PC-9 (cell line): ENCODE measurements at regions not wholly inside any gene's neighbourhood (a gene's known extent, or its start where the extent isn't known, plus 50 kb on each side); places are given as distances from the start of the nearest gene placed in this dataset.

Source experiments
- EZH2 ChIP-seq: fragments of 200-600 bp; sonication (generic); IDR thresholded peaks from 2 replicates; pipeline ENCODE4 v1.8.0; 2017; ENCODE audit warnings: antibody characterized with exemption, low read depth
- TF ChIP-seq, protein P1 (sequence below): fragments of 200-600 bp; sonication (generic); conservative IDR thresholded peaks from 2 replicates; pipeline ENCODE4 v1.6.1; 2017; ENCODE audit warnings: mixed run types, antibody characterized with exemption, mild to moderate bottlenecking, moderate library complexity

DNA sequence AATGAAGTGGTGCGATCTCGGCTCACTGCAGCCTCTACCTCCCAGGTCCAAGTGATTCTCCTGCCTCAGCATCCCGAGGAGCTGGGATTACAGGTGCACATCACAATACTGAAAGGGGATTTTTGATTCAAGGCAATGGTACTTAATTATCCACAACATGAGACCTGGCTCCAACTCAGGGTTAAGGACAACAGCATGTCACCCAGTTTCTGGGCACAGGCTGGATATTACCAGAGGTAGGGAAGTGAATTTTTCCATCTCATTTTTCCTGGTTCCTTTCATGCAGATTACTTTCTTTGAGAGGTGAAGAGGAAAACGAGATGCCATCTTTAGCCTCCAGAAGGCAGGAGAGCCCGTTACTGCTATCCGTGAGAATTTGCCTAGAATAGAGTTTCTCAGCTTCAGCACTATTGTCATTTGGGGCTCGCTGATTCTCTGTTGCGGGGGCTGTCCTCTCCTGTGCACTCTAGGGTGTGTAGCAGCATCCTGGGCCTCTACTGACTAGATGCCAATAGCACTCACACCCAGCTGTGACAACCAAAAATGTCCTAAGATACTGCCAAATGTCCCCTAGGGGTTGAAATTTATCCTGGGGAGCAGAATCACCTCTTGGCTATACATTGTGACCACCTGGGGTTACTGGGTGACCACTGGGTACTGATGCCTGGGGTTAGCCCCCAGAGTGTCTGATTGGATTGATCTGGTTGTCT lies 121.8 kb upstream of the NDP start:
- TF ChIP-seq, protein P1, sequence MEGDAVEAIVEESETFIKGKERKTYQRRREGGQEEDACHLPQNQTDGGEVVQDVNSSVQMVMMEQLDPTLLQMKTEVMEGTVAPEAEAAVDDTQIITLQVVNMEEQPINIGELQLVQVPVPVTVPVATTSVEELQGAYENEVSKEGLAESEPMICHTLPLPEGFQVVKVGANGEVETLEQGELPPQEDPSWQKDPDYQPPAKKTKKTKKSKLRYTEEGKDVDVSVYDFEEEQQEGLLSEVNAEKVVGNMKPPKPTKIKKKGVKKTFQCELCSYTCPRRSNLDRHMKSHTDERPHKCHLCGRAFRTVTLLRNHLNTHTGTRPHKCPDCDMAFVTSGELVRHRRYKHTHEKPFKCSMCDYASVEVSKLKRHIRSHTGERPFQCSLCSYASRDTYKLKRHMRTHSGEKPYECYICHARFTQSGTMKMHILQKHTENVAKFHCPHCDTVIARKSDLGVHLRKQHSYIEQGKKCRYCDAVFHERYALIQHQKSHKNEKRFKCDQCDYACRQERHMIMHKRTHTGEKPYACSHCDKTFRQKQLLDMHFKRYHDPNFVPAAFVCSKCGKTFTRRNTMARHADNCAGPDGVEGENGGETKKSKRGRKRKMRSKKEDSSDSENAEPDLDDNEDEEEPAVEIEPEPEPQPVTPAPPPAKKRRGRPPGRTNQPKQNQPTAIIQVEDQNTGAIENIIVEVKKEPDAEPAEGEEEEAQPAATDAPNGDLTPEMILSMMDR: no peak
- no peak for TF ChIP-seq EZH2
